KMS-11 (cell line): ENCODE measurements at regions not wholly inside any gene's neighbourhood (a gene's known extent, or its start where the extent isn't known, plus 50 kb on each side); places are given as distances from the start of the nearest gene placed in this dataset.

Source experiments
- H2AFZ ChIP-seq: fragments of 200-600 bp; sonication (generic); 2 replicates; pipeline ENCODE4 v1.6.1; 2016; ENCODE audit warnings: antibody characterized with exemption, mixed run types, low read depth
- H3K27ac ChIP-seq: fragments of 200-600 bp; sonication (generic); 2 replicates; pipeline ENCODE4 v1.6.1; 2016; ENCODE audit warnings: mild to moderate bottlenecking, mixed run types
- H3K27me3 ChIP-seq: fragments of 200-600 bp; sonication (generic); 2 replicates; pipeline ENCODE4 v1.6.1; 2017; ENCODE audit warnings: mild to moderate bottlenecking, low read depth, mixed run types, moderate library complexity; ENCODE audit not compliant: insufficient read depth
- H3K36me3 ChIP-seq: fragments of 200-600 bp; sonication (generic); 2 replicates; pipeline ENCODE4 v1.6.1; 2017; ENCODE audit warnings: mild to moderate bottlenecking, mixed run types; ENCODE audit not compliant: insufficient read depth
- H3K4me1 ChIP-seq: fragments of 200-600 bp; sonication (generic); 2 replicates; pipeline ENCODE4 v1.6.1; 2016; ENCODE audit warnings: mild to moderate bottlenecking, low read depth, mixed run types; ENCODE audit not compliant: poor library complexity, severe bottlenecking
- H3K4me2 ChIP-seq: fragments of 200-600 bp; sonication (generic); 2 replicates; pipeline ENCODE4 v1.7.0; 2016; ENCODE audit warnings: mild to moderate bottlenecking, mixed run types
- H3K4me3 ChIP-seq: fragments of 200-600 bp; sonication (generic); IDR thresholded peaks from 2 replicates; pipeline ENCODE4 v1.6.1; 2017; ENCODE audit warnings: low read depth, low read length, mixed read lengths; ENCODE audit not compliant: insufficient read depth
- H3K79me2 ChIP-seq: fragments of 200-600 bp; sonication (generic); 2 replicates; pipeline ENCODE4 v1.6.1; 2016; ENCODE audit warnings: low read depth, mixed run types; ENCODE audit not compliant: insufficient read depth
- H3K9ac ChIP-seq: fragments of 200-600 bp; sonication (generic); 2 replicates; pipeline ENCODE4 v1.6.1; 2016; ENCODE audit warnings: mild to moderate bottlenecking, mixed run types
- H4K20me1 ChIP-seq: fragments of 200-600 bp; sonication (generic); 2 replicates; pipeline ENCODE4 v1.6.1; 2016; ENCODE audit warnings: mild to moderate bottlenecking, mixed run types; ENCODE audit not compliant: insufficient read depth
- CTCF ChIP-seq: fragments of 200-600 bp; sonication (generic); conservative IDR thresholded peaks from 2 replicates; pipeline ENCODE4 v1.6.1; 2017; ENCODE audit warnings: low read depth, mild to moderate bottlenecking, antibody characterized with exemption, low read length, moderate library complexity, mixed read lengths

GRCh38 chr13:52947921-52948373 is 80.7 kb upstream of the OLFM4 start:
- Histone ChIP-seq H3K36me3 (no peaks in the 10 kb centered on the region), H3K27me3 (no peaks in the 10 kb centered on the region), H3K4me3 (no peak overlapping the region), H3K4me1 (no peaks in the 10 kb centered on the region), H2AFZ (no peak overlapping the region), H3K9ac (no peak overlapping the region), H3K79me2 (no peaks in the 10 kb centered on the region), H3K27ac (no peak overlapping the region), H3K4me2 (no peak overlapping the region), H4K20me1 (no peaks in the 10 kb centered on the region)
- TF ChIP-seq CTCF = no peak

GRCh38 chr13:52945348-52945747 is 83.3 kb upstream of the OLFM4 start:
- H2AFZ ChIP-seq = no peak overlapping the region
- no peaks in the 10 kb centered on the region for H3K79me2 ChIP-seq
- no peak overlapping the region for H3K27ac ChIP-seq
- no peak overlapping the region for H3K4me2 ChIP-seq
- no peaks in the 10 kb centered on the region for H3K4me1 ChIP-seq
- no peak overlapping the region for H3K4me3 ChIP-seq
- no peak for TF ChIP-seq CTCF
- no peaks in the 10 kb centered on the region for H3K27me3 ChIP-seq
- H4K20me1 ChIP-seq = no peaks in the 10 kb centered on the region
- H3K36me3 ChIP-seq = no peaks in the 10 kb centered on the region
- no peak overlapping the region for H3K9ac ChIP-seq

GRCh38 chr13:52944697-52945096 is 83.9 kb upstream of the OLFM4 start:
- Histone ChIP-seq H3K4me1 (no peaks in the 10 kb centered on the region), H3K4me2 (no peak overlapping the region), H3K27me3 (no peaks in the 10 kb centered on the region), H3K79me2 (no peaks in the 10 kb centered on the region), H3K27ac (no peak overlapping the region), H3K9ac (no peak overlapping the region), H4K20me1 (no peaks in the 10 kb centered on the region), H3K36me3 (no peaks in the 10 kb centered on the region), H3K4me3 (no peak overlapping the region), H2AFZ (no peak overlapping the region)
- no peak for TF ChIP-seq CTCF

DNA sequence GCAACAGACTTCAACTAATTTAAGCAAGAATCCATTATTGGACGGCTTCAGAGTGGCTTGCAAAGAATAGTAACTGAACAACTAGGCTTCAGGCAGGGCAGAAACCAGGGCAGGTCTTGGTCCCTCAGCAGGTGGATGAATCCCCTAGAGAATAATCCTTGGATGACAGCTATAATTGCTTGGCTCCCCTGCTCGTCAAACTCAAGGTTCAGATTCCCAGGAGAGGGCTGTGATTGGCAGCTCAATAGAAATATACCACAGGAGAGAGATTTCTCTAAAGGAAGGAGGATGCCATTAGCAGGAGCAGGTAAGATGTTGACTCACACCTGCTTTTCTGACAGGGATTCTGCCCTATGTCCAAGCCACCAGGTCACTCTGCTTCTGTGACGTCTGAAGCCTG is 89.6 kb upstream of the PCDH8 start:
- H3K4me2 ChIP-seq = no peak overlapping the region
- H3K4me1 ChIP-seq = no peaks in the 10 kb centered on the region
- no peaks in the 10 kb centered on the region for H3K79me2 ChIP-seq
- TF ChIP-seq CTCF = no peak
- no peaks in the 10 kb centered on the region for H3K27me3 ChIP-seq
- no peaks in the 10 kb centered on the region for H4K20me1 ChIP-seq
- no peak overlapping the region for H3K9ac ChIP-seq
- no peaks in the 10 kb centered on the region for H3K36me3 ChIP-seq
- H2AFZ ChIP-seq = no peak overlapping the region
- H3K4me3 ChIP-seq = no peak overlapping the region
- no peak overlapping the region for H3K27ac ChIP-seq

GRCh38 chr13:52936806-52937205 is 88.4 kb upstream of the PCDH8 start:
- Histone ChIP-seq H3K4me1 (no peaks in the 10 kb centered on the region), H4K20me1 (no peaks in the 10 kb centered on the region), H3K36me3 (no peaks in the 10 kb centered on the region), H3K79me2 (no peaks in the 10 kb centered on the region), H3K4me3 (no peak overlapping the region), H2AFZ (no peak overlapping the region), H3K27me3 (no peaks in the 10 kb centered on the region), H3K4me2 (no peak overlapping the region), H3K27ac (no peak overlapping the region), H3K9ac (no peak overlapping the region)
- no peak for TF ChIP-seq CTCF
